VCaP (cell line): ENCODE measurements at regions not wholly inside any gene's neighbourhood (a gene's known extent, or its start where the extent isn't known, plus 50 kb on each side); places are given as distances from the start of the nearest gene placed in this dataset.

Source experiments
- H3K27ac ChIP-seq: fragments of 450-650 bp; 2 replicates; pipeline ENCODE4 v1.5.1; 2017
- TF ChIP-seq, protein P1 (sequence below): fragments of 450-650 bp; conservative IDR thresholded peaks from 2 replicates; pipeline ENCODE4 v1.5.1; 2017; ENCODE audit warnings: mild to moderate bottlenecking, moderate library complexity

DNA sequence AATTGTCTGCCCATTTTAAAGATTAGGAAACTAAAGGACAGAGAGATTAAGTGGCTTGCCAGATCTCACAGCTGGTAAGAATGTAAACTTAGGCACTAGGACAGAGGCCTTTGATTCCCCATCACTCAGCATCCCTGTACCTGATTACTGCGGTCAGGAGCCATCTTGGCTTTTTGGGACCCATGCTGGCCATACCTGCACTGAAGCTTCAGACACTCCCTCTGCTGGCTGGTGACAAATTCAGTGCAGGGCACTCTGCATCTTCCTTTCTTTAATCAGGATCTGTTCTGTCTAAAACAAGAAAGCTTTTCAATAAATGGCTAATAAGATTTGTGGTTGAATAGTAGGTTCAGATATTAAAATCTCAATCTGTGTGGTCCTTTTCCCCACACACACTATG is 215.5 kb upstream of the RORB start:
- TF ChIP-seq, protein P1, sequence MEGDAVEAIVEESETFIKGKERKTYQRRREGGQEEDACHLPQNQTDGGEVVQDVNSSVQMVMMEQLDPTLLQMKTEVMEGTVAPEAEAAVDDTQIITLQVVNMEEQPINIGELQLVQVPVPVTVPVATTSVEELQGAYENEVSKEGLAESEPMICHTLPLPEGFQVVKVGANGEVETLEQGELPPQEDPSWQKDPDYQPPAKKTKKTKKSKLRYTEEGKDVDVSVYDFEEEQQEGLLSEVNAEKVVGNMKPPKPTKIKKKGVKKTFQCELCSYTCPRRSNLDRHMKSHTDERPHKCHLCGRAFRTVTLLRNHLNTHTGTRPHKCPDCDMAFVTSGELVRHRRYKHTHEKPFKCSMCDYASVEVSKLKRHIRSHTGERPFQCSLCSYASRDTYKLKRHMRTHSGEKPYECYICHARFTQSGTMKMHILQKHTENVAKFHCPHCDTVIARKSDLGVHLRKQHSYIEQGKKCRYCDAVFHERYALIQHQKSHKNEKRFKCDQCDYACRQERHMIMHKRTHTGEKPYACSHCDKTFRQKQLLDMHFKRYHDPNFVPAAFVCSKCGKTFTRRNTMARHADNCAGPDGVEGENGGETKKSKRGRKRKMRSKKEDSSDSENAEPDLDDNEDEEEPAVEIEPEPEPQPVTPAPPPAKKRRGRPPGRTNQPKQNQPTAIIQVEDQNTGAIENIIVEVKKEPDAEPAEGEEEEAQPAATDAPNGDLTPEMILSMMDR: peak; percentile 66
- H3K27ac ChIP-seq: no peak overlapping the region

DNA sequence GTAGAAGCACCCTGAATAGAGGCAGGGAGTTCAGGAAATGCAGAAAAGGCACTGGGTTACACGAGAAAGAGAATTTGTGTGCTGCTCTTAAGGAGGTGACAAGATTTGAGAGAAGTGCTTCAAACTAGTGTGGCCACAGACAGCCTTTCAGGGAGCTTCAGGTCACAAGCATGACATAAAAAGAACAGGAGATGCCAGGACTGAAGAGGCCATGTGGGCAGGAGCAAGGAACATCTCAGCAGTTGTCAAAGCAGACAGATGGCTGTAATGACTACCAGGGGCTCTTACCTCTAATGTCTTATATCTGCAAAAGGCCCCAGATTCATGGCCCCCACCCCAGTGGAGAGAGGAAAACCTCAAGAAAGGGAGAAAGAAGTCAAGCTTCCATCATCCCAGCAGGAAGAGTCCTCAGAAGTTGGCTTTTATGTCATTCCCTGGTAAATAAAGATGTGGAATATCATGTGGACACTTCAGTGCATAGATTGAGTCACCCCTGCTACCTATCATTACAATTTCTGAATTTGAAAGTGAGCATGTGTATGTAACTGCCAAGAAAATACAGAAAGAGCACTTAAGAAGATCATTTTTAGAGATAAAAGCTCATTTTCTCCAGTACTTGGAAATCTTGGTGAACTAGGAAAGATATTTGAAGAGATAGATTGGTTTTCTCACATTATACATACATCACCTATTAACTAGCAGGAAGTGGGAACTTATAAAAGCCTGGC is 214.4 kb upstream of the RORB start:
- no peak overlapping the region for H3K27ac ChIP-seq
- TF ChIP-seq, protein P1: no peak

DNA sequence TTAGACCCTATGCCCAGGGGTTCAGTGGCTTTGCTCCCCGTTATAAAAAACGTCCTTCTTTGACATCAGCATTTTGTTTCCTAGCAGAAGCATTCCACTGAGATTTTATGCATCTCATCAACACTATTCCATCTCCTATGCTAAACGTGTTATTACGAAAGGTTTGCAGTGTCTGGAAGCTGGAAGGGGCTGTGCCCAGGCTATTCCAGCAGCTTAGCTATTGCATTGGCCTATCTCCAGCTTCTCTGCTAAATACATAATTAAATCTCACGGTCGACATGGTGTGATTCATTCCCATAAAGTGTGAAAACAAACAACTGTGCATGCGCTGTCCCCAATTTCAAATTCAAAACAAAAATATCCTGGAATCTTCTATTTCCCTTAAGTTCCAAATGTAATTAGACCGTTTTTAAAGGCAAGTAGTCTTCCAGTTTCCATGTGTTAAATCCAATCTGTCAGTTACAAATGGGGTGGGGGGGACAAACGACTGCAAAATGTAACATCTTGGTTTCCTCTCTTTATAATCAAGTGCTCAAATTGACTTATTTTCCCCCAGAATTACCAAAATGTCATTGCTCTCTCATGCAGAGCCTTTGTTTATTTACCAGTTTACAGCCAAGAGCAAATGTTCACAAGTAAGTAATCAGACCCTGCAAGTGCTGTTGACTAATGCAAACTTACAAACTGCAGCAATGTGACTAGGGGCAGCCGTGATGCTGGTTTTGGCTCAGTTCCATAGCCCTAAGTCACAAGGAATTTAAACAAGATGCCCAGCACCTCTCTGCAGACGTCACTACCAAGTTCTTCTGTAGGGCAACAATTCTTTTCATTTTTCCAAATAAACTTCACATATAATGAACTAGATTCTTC is 212.3 kb upstream of the RORB start:
- TF ChIP-seq, protein P1: no peak

DNA sequence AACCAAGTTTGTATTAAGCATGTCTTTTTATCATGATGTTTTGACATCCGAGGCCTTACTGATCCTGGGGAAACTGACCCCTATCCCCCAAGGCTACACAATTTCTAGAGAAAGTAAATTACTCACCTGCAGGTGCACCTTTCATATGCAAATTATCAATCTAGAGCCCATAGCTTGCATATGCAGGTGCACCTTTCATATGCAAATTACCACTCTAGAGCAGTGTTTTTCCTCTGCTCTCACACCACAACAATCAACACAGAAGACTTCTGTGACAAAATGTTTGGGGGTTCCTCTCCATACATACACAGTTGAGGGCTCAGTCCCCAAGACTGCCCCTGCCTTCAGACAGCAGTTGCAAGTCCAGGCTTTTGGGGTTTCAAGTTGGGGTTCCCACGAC is 203.7 kb upstream of the RORB start:
- H3K27ac ChIP-seq: no peak overlapping the region
- TF ChIP-seq, protein P1: no peak

More for the DNA sequence above, 212.3 kb upstream of the RORB start:
- peak overlapping the region; percentile 20 for H3K27ac ChIP-seq

DNA sequence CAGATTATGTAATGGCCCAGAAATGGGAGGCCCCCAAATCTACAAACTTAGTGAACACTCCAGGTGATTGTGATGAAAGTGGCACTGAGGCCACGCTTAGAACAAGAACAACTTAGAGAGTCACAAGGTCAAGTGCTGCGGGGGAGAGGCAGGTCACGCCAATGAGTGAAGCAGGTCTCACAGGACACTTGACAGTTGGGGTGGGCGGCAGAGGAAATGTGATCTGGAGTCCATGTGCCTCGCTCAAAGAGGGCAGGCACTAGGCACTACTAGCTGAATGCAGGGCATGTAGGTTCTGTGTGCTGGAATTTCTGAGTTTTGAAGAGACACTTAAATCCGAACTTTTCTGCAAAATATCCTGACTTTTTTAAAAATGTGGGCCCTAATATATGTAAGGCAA is 193.2 kb upstream of the RORB start:
- TF ChIP-seq, protein P1: no peak
- no peak overlapping the region for H3K27ac ChIP-seq

DNA sequence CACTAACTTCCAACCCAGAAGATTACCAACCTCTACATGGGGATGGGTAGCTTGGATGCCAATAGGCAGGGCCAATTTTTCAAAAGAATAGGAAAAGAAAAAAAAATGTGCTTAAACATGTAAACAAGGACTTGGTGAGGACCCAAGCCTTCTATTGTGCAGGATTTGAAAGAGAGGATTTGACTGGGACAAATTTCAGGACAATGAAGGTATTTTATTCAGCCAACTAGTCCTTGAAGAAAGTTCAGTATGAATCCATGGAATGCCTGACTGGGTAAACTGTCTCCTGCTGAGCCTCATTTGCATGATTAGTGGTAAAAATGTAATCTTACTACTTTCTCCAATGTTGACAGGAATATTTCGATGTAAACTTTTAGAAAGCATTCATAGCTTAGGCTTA is 192.5 kb upstream of the RORB start:
- H3K27ac ChIP-seq: no peak overlapping the region
- TF ChIP-seq, protein P1: no peak

DNA sequence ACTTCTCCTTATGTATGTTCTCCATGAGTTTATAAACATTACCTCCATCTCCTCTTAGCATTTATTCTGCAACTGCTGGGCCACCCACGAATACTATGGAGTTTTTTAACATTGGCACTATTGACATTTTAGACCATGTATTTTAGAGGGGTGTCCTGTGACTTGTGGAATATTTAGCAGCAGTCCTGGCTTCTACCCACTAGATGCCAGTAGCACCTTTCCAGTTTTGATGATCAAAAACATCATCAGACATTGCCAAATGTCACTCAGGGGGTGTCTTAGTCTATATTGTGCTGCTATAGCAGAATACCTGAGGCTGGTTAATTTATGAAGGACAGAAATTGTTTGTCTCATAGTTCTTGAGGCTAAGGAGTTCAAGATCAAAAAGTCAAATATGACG is 187.5 kb upstream of the RORB start:
- H3K27ac ChIP-seq: no peak overlapping the region
- TF ChIP-seq, protein P1: peak; percentile 59
